Neural progenitor cell (in vitro differentiated cells): ENCODE measurements at regions not wholly inside any gene's neighbourhood (a gene's known extent, or its start where the extent isn't known, plus 50 kb on each side); places are given as distances from the start of the nearest gene placed in this dataset.

Experiments used
- CTCF ChIP-seq: fragments of 200-600 bp; sonication (generic); IDR thresholded peaks from 2 replicates; pipeline ENCODE4 v1.5.1; 2017; ENCODE audit warnings: antibody characterized with exemption, mild to moderate bottlenecking
- EZH2 ChIP-seq: fragments of 200-600 bp; sonication (generic); IDR thresholded peaks from 2 replicates; pipeline ENCODE4 v1.6.1; 2017; ENCODE audit warnings: antibody characterized with exemption, mild to moderate bottlenecking, moderate library complexity
- EZH2phosphoT487 ChIP-seq: fragments of 200-600 bp; sonication (generic); IDR thresholded peaks from 2 replicates; pipeline ENCODE4 v1.6.1; 2017; ENCODE audit warnings: antibody characterized with exemption

- no peak for TF ChIP-seq CTCF
- no peak for TF ChIP-seq EZH2
- no peak for TF ChIP-seq EZH2phosphoT487
These were observed 187.5 kb upstream of the PMEPA1 start for GRCh38 chr20:57897156-57897874.
